ENCODE measurements at regions not wholly inside any gene's neighbourhood (a gene's known extent, or its start where the extent isn't known, plus 50 kb on each side); places are given as distances from the start of the nearest gene placed in this dataset.

DNA sequence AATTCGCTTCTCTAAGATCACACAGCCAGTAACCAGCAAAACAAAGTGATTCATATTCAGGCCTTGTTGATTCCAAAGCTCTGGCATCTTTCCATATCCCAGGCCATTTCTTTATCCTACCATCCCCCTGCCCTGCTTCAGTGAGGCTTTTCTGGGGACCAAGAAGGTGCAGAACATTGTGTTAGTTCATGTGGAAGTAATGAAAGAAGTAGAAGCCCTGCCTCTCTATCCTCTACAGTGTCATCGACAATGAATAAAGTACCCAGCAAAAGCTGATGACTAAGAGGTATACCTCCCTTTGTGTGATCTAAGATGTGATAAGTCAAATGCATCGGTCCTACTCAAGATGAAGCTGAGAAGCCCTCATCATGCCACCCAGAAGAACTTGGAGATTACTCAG is 383.2 kb downstream of the BCL11A start:
- no peak overlapping the region for H3K27ac ChIP-seq (ENCODE audit: low read depth in 1 of 2, low read length in 2 of 2)
- DNase-seq, result no peak
- no peak overlapping the region for H3K4me3 ChIP-seq (ENCODE audit: low read length)
- no peaks in the 10 kb centered on the region for H3K9me3 Mint-ChIP-seq
- H3K27me3 ChIP-seq (ENCODE audit: control insufficient read depth in 1 of 2, insufficient read depth in 2 of 2, low read length in 2 of 2), result no peaks in the 10 kb centered on the region
- POLR2A ChIA-PET, result no interaction called here
- TF ChIP-seq, protein P1, sequence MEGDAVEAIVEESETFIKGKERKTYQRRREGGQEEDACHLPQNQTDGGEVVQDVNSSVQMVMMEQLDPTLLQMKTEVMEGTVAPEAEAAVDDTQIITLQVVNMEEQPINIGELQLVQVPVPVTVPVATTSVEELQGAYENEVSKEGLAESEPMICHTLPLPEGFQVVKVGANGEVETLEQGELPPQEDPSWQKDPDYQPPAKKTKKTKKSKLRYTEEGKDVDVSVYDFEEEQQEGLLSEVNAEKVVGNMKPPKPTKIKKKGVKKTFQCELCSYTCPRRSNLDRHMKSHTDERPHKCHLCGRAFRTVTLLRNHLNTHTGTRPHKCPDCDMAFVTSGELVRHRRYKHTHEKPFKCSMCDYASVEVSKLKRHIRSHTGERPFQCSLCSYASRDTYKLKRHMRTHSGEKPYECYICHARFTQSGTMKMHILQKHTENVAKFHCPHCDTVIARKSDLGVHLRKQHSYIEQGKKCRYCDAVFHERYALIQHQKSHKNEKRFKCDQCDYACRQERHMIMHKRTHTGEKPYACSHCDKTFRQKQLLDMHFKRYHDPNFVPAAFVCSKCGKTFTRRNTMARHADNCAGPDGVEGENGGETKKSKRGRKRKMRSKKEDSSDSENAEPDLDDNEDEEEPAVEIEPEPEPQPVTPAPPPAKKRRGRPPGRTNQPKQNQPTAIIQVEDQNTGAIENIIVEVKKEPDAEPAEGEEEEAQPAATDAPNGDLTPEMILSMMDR (IDR thresholded peaks at IDR 0.05), result no peak
- H3K4me1 Mint-ChIP-seq (ENCODE audit: low read depth), result no peaks in the 10 kb centered on the region
- H3K4me3 Mint-ChIP-seq, result no peak overlapping the region
- intact Hi-C loops (cut with DNase I, micrococcal nuclease), result no loop called here
- H3K4me1 ChIP-seq (ENCODE audit: insufficient read depth, low read length), result no peaks in the 10 kb centered on the region
- no peaks in the 10 kb centered on the region for H3K36me3 ChIP-seq (ENCODE audit: insufficient read depth, low read length)
- H3K27ac Mint-ChIP-seq, result no peak overlapping the region
- CTCF ChIA-PET, result no interaction called here
- no peaks in the 10 kb centered on the region for H3K36me3 Mint-ChIP-seq (ENCODE audit: low read depth)
- no peak for ATAC-seq (ENCODE audit: poor library complexity)
- H3K27me3 Mint-ChIP-seq, result no peaks in the 10 kb centered on the region
- H3K9me3 ChIP-seq (ENCODE audit: control insufficient read depth in 1 of 2, insufficient read depth in 1 of 2, low read length in 2 of 2), result peaks cover 0 to 3% of the 10 kb centered on the region in 2 experiments

DNA sequence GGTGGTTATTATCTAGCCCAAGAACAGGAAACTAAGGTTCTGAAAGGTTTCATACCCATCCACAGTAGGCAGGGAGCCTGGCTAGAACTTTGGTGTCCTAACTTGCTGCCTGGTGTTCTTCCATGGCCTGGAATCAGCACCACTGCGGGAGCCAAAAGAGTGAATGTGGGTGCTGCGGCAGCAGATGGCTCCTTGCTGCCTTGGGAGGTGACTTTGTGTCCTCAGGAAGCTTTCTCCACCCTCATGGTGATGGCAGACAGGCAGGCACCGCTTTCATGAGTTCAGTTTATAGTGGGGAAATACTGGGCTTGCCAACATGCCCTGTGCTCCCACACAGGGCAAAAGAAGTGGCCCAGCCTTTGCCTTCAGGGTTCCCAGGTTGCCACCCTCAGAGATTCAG is 385.2 kb downstream of the BCL11A start:
- Histone ChIP-seq H3K36me3 (ENCODE audit: insufficient read depth, low read length) (no peaks in the 10 kb centered on the region), H3K27me3 (ENCODE audit: control insufficient read depth in 1 of 2, insufficient read depth in 2 of 2, low read length in 2 of 2) (no peaks in the 10 kb centered on the region), H3K4me3 (ENCODE audit: low read length) (no peak overlapping the region), H3K4me1 (ENCODE audit: insufficient read depth, low read length) (no peaks in the 10 kb centered on the region), H3K27ac (ENCODE audit: low read depth in 1 of 2, low read length in 2 of 2) (no peak overlapping the region), H3K9me3 (ENCODE audit: control insufficient read depth in 1 of 2, insufficient read depth in 1 of 2, low read length in 2 of 2) (peaks cover 0 to 3% of the 10 kb centered on the region in 2 experiments)
- TF ChIP-seq, protein P1 (IDR thresholded peaks at IDR 0.05), result no peak
- intact Hi-C loops (cut with DNase I, micrococcal nuclease), result no loop called here
- no peaks in the 10 kb centered on the region for H3K36me3 Mint-ChIP-seq (ENCODE audit: low read depth)
- ChIA-PET POLR2A (no interaction called here), CTCF (no interaction called here)
- ATAC-seq (ENCODE audit: poor library complexity), result no peak
- no peaks in the 10 kb centered on the region for H3K4me1 Mint-ChIP-seq (ENCODE audit: low read depth)
- H3K27ac Mint-ChIP-seq, result no peak overlapping the region
- no peaks in the 10 kb centered on the region for H3K27me3 Mint-ChIP-seq
- H3K4me3 Mint-ChIP-seq, result no peak overlapping the region
- no peaks in the 10 kb centered on the region for H3K9me3 Mint-ChIP-seq
- DNase-seq, result no peak

DNA sequence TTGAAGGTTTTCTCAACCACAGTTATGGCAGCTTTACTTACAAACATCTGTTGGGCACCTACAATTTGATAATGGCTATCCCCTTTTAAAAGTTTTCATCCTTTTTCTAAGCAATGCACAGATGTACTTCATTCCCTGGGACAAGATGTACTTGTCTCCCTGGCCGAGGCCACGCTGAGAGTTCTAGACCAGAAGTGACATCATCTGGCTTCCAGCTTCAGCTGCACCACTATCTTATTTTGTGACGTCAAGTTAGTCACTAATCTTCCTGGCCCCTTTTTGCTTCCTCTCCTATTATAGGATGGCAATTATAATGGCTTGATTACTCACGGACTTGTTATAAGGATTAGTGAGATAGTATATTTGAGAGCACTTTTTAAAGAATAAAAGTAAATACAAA is 386.4 kb downstream of the BCL11A start:
- Mint-ChIP-seq H3K27me3 (no peaks in the 10 kb centered on the region), H3K9me3 (no peaks in the 10 kb centered on the region), H3K27ac (no peak overlapping the region), H3K36me3 (ENCODE audit: low read depth) (no peaks in the 10 kb centered on the region), H3K4me3 (no peak overlapping the region), H3K4me1 (ENCODE audit: low read depth) (no peaks in the 10 kb centered on the region)
- H3K4me1 ChIP-seq (ENCODE audit: insufficient read depth, low read length), result no peaks in the 10 kb centered on the region
- TF ChIP-seq, protein P1 (IDR thresholded peaks at IDR 0.05), result no peak
- ChIA-PET CTCF (no interaction called here), POLR2A (no interaction called here)
- ATAC-seq (ENCODE audit: poor library complexity) (no peak), DNase-seq (no peak)
- intact Hi-C loops (cut with DNase I, micrococcal nuclease), result no loop called here
- peaks cover 0 to 3% of the 10 kb centered on the region in 2 experiments for H3K9me3 ChIP-seq (ENCODE audit: control insufficient read depth in 1 of 2, insufficient read depth in 1 of 2, low read length in 2 of 2)
- H3K4me3 ChIP-seq (ENCODE audit: low read length), result no peak overlapping the region
- no peaks in the 10 kb centered on the region for H3K27me3 ChIP-seq (ENCODE audit: control insufficient read depth in 1 of 2, insufficient read depth in 2 of 2, low read length in 2 of 2)
- no peak overlapping the region for H3K27ac ChIP-seq (ENCODE audit: low read depth in 1 of 2, low read length in 2 of 2)
- no peaks in the 10 kb centered on the region for H3K36me3 ChIP-seq (ENCODE audit: insufficient read depth, low read length)

All from CD4-positive, alpha-beta T cell (primary cell).